ENCODE measurements at regions not wholly inside any gene's neighbourhood (a gene's known extent, or its start where the extent isn't known, plus 50 kb on each side); places are given as distances from the start of the nearest gene placed in this dataset.
"Not testable (repeated sequence)": the region's sequence is repeated elsewhere in the genome, so short reads cannot be mapped to it uniquely, and the experiment has no call there.

GRCh38 chr10:130936851-130937250 lies 374.7 kb downstream of the TCERG1L start:
- H3K9me3 ChIP-seq (ENCODE audit: control insufficient read depth in 4 of 4, insufficient read depth in 3 of 4, low read length in 3 of 4) = peaks cover 0 to 3% (median 0%) of the 10 kb centered on the region in 4 donors
- no peaks in the 10 kb centered on the region for H3K36me3 ChIP-seq (ENCODE audit: control insufficient read depth in 4 of 4, insufficient read depth in 4 of 4, low read length in 4 of 4)
- H3K9ac ChIP-seq (ENCODE audit: insufficient read depth in 1 of 2, low read length in 2 of 2) = no peak overlapping the region
- H3K27ac ChIP-seq (ENCODE audit: low read depth in 1 of 2, low read length in 1 of 2) = no peak overlapping the region
- DNase-seq = peak in 2 of 3 donors; percentile 1 to 2
- TF ChIP-seq CTCF (IDR thresholded peaks at IDR 0.05; ENCODE audit: control extremely low read depth, extremely low read depth) = no peak
- 62 to 63% methylated on average over 5 of the region's 5 CpGs for WGBS, 2 donors
- no peak overlapping the region for H3K4me3 ChIP-seq
- H3K27me3 ChIP-seq (ENCODE audit: control insufficient read depth in 3 of 3, insufficient read depth in 3 of 3, low read length in 2 of 3) = no peaks in the 10 kb centered on the region
- no peak for ATAC-seq (ENCODE audit: insufficient read depth, low FRiP score)
- H3K4me1 ChIP-seq (ENCODE audit: control insufficient read depth in 5 of 5, insufficient read depth in 5 of 5, low read length in 5 of 5) = peaks cover 0 to 40% (median 10%) of the 10 kb centered on the region in 5 donors

GRCh38 chr10:130938051-130938450 lies 373.5 kb downstream of the TCERG1L start:
- DNase-seq = no peak
- no peak for ATAC-seq (ENCODE audit: insufficient read depth, low FRiP score)
- no peak for TF ChIP-seq CTCF (IDR thresholded peaks at IDR 0.05; ENCODE audit: control extremely low read depth, extremely low read depth)
- 84 to 87% methylated on average over 11 of the region's 11 CpGs for WGBS, 2 donors
- Histone ChIP-seq H3K27me3 (ENCODE audit: control insufficient read depth in 3 of 3, insufficient read depth in 3 of 3, low read length in 2 of 3) (no peaks in the 10 kb centered on the region), H3K9me3 (ENCODE audit: control insufficient read depth in 4 of 4, insufficient read depth in 3 of 4, low read length in 3 of 4) (peaks cover 0 to 3% (median 0%) of the 10 kb centered on the region in 4 donors), H3K4me3 (no peak overlapping the region), H3K9ac (ENCODE audit: insufficient read depth in 1 of 2, low read length in 2 of 2) (no peak overlapping the region), H3K27ac (ENCODE audit: low read depth in 1 of 2, low read length in 1 of 2) (no peak overlapping the region), H3K4me1 (ENCODE audit: control insufficient read depth in 5 of 5, insufficient read depth in 5 of 5, low read length in 5 of 5) (peaks cover 0 to 36% (median 10%) of the 10 kb centered on the region in 5 donors), H3K36me3 (ENCODE audit: control insufficient read depth in 4 of 4, insufficient read depth in 4 of 4, low read length in 4 of 4) (no peaks in the 10 kb centered on the region)

GRCh38 chr10:130938891-130939290 lies 372.6 kb downstream of the TCERG1L start:
- 89% methylated on average over 7 of the region's 7 CpGs for WGBS, 2 donors

GRCh38 chr10:130941886-130942285 lies 369.6 kb downstream of the TCERG1L start:
- TF ChIP-seq CTCF (IDR thresholded peaks at IDR 0.05; ENCODE audit: control extremely low read depth, extremely low read depth) = no peak
- H3K9ac ChIP-seq (ENCODE audit: insufficient read depth in 1 of 2, low read length in 2 of 2) = no peak overlapping the region
- 57 to 67% methylated on average over 10 of the region's 10 CpGs for WGBS, 2 donors
- no peaks in the 10 kb centered on the region for H3K9me3 ChIP-seq (ENCODE audit: control insufficient read depth in 4 of 4, insufficient read depth in 3 of 4, low read length in 3 of 4)
- ATAC-seq (ENCODE audit: insufficient read depth, low FRiP score) (no peak), DNase-seq (no peak)
- no peak overlapping the region for H3K4me3 ChIP-seq
- no peaks in the 10 kb centered on the region for H3K27me3 ChIP-seq (ENCODE audit: control insufficient read depth in 3 of 3, insufficient read depth in 3 of 3, low read length in 2 of 3)
- H3K4me1 ChIP-seq (ENCODE audit: control insufficient read depth in 5 of 5, insufficient read depth in 5 of 5, low read length in 5 of 5) = no peaks in the 10 kb centered on the region
- no peaks in the 10 kb centered on the region for H3K36me3 ChIP-seq (ENCODE audit: control insufficient read depth in 4 of 4, insufficient read depth in 4 of 4, low read length in 4 of 4)
- no peak overlapping the region for H3K27ac ChIP-seq (ENCODE audit: low read depth in 1 of 2, low read length in 1 of 2)

More at GRCh38 chr10:130938891-130939290, 372.6 kb downstream of the TCERG1L start:
- H3K36me3 ChIP-seq (ENCODE audit: control insufficient read depth in 4 of 4, insufficient read depth in 4 of 4, low read length in 4 of 4); H3K9ac ChIP-seq (ENCODE audit: insufficient read depth in 1 of 2, low read length in 2 of 2); H3K27me3 ChIP-seq (ENCODE audit: control insufficient read depth in 3 of 3, insufficient read depth in 3 of 3, low read length in 2 of 3); H3K9me3 ChIP-seq (ENCODE audit: control insufficient read depth in 4 of 4, insufficient read depth in 3 of 4, low read length in 3 of 4); DNase-seq; H3K4me3 ChIP-seq; H3K27ac ChIP-seq (ENCODE audit: low read depth in 1 of 2, low read length in 1 of 2); ATAC-seq (ENCODE audit: insufficient read depth, low FRiP score): not testable (repeated sequence)
- peaks cover 0 to 27% (median 10%) of the 10 kb centered on the region in 5 donors for H3K4me1 ChIP-seq (ENCODE audit: control insufficient read depth in 5 of 5, insufficient read depth in 5 of 5, low read length in 5 of 5)
